Midbrain (tissue), 1 donor: ENCODE measurements at regions not wholly inside any gene's neighbourhood (a gene's known extent, or its start where the extent isn't known, plus 50 kb on each side); places are given as distances from the start of the nearest gene placed in this dataset.
A peak's percentile ranks its signal among the peaks of the same experiment; 100 is the strongest.

Experiments used
- DNase-seq: peaks from one replicate; lab custom pipeline; 2025; lab: John Stamatoyannopoulos, UW

GRCh38 chr4:14871676-14872430, 130.4 kb upstream of the CPEB2 start:
- DNase-seq: no peak

- no peak for DNase-seq
Observed at GRCh38 chr4:14874990-14875389, 127.3 kb upstream of the CPEB2 start.

GRCh38 chr4:14877246-14878225, 124.7 kb upstream of the CPEB2 start:
- no peak for DNase-seq

GRCh38 chr4:14878681-14879080, 123.6 kb upstream of the CPEB2 start:
- DNase-seq: no peak

GRCh38 chr4:14879683-14880082, 122.6 kb upstream of the CPEB2 start:
- no peak for DNase-seq

GRCh38 chr4:14880805-14881204, 121.5 kb upstream of the CPEB2 start:
- DNase-seq: peak; percentile 33

GRCh38 chr4:14883166-14883565, 119.1 kb upstream of the CPEB2 start:
- DNase-seq: no peak

GRCh38 chr4:14883661-14884060, 118.6 kb upstream of the CPEB2 start:
- no peak for DNase-seq

GRCh38 chr4:14887842-14888433, 114.3 kb upstream of the CPEB2 start:
- no peak for DNase-seq

GRCh38 chr4:14888790-14889572, 113.3 kb upstream of the CPEB2 start:
- DNase-seq: no peak

- no peak for DNase-seq
Observed at GRCh38 chr4:14892563-14892962, 109.7 kb upstream of the CPEB2 start.

- DNase-seq: no peak
Observed at GRCh38 chr4:14893713-14894112, 108.6 kb upstream of the CPEB2 start.

GRCh38 chr4:14894392-14895292, 107.6 kb upstream of the CPEB2 start:
- DNase-seq: no peak

GRCh38 chr4:14896656-14897175, 105.6 kb upstream of the CPEB2 start:
- DNase-seq: no peak

- no peak for DNase-seq
Observed at GRCh38 chr4:14897217-14897616, 105.1 kb upstream of the CPEB2 start.

- no peak for DNase-seq
Observed at GRCh38 chr4:14898989-14899388, 103.3 kb upstream of the CPEB2 start.

GRCh38 chr4:14902342-14902741, 99.9 kb upstream of the CPEB2 start:
- no peak for DNase-seq

GRCh38 chr4:14903321-14903720, 99.0 kb upstream of the CPEB2 start:
- no peak for DNase-seq

GRCh38 chr4:14906805-14907204, 95.5 kb upstream of the CPEB2 start:
- DNase-seq: no peak

- DNase-seq: no peak
Observed at GRCh38 chr4:14908635-14909034, 93.6 kb upstream of the CPEB2 start.

- no peak for DNase-seq
Observed at GRCh38 chr4:14910411-14910810, 91.9 kb upstream of the CPEB2 start.
